Cardiac septum (tissue), 1 donor: ENCODE measurements at regions not wholly inside any gene's neighbourhood (a gene's known extent, or its start where the extent isn't known, plus 50 kb on each side); places are given as distances from the start of the nearest gene placed in this dataset.

Source experiments
- DNase-seq: peaks from one replicate; pipeline ENCODE4 v3.0.0-alpha.2; 2020; ENCODE audit warnings: low spot score
- intact Hi-C: fragments of 100-400 bp; cut with DNase I; formaldehyde crosslinking; loops from one replicate; pipeline ENCODE4 v1.14.0; 2022
- donor health status: DM: no; HTN: no; CAD: no.

DNA sequence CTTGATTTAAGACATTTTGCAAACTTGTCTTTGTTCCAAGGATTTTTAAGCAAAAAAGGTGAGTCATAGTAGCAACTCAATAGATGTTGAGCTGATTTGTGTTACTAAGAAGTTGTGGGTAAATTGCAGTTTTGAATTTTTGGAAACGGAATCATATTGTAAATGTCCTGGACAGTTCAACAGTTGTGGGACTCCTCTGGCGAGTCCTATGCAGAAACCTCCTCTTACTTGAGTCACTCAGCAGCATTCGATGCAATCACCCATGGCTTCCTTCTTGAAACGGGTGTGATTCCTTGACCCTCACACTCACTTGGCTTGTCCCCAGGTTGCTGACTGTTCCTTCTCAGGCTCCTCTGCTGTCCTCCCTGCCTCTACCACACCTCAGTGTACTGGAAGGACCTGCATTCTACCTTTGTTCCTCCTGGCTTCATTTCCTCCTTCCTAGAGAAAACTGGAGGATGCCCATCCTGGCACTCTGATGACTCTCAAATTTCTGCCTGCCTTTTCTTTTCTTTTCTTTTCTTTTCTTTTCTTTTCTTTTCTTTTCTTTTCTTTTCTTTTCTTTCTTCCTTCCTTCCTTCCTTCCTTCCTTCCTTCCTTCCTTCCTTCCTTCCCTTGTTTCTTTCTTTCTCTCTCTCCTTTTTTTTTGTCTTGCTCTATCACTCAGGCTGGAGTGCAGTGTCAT is 52.8 kb upstream of the DGKG start:
- no peak for DNase-seq
- intact Hi-C loops, result no loop called here

DNA sequence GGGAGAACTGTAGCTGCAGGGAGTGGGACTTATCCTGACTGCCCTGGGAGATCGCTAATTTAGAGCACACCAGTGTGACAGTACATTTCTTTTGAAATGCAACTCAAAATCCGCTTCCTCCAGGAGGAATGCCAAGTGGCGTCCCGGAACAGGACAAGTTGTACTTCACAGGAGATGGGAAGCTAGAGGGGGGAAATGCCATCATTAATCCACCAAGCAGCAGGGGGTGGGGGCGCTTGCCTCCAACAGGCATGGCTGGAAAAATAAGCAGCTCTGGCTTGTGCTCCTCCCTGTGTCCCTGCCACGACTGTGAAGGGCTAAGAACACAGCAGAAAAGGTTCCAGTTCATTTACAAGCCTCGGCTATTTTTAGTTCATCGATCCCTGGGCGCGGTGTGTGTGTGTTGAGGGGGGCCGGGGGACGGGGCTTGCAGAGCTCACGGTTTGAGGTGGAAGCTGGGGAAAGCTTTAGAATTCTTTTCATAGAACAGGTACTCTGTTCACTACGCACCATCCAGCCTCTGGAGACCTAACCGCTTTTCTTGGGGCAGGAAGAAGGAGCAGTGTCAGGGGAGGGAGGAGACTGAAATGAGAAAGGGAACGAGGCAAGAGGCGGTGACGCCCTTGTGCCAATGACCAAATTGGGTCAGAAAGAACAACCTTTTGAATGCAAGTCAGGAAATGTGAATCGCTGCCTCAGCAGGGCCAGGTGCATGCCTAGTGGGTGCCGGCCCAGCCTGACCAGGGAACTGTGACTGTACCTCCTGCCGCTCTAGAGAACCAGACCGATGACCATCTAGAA is 51.8 kb upstream of the DGKG start:
- no peak for DNase-seq
- intact Hi-C loops, result no loop called here

DNA sequence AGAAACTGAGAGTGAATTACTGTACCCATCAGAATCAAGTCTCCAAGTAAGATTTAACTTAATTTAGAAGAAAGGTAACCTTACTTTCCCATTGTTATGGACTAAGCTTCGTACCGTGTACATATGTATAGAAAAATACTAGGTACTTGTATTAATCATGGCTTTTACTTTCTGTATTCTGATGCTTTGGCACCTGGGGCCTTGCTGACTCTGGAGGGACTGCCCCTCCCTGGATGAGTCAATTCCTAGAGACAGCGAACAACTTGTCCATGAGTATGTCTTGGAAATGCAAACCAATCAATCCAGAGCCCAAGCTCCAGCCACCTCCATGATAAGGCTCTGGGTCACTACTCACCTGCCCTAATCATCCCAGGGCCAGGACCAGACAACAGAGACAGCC is 50.0 kb upstream of the DGKG start:
- no peak for DNase-seq
- intact Hi-C loops, result no loop called here
